Pancreas (tissue), 10 donors: ENCODE measurements at regions not wholly inside any gene's neighbourhood (a gene's known extent, or its start where the extent isn't known, plus 50 kb on each side); places are given as distances from the start of the nearest gene placed in this dataset.

Source experiments
- ATAC-seq, 4 donors: fragments of 200-7000 bp; cut with Tn5 transposase; one replicate each; pipeline versions ENCODE4 v1.8.0 to v1.9.1; 2020; ENCODE audit warnings: mild to moderate bottlenecking in 4 of 4, moderate library complexity in 4 of 4
- DNase-seq, 6 donors: peaks; one replicate each; pipeline ENCODE4 v3.0.0-alpha.2; 2020
- FAIRE-seq: peaks from 2 replicates; lab custom pipeline; 2012; peaks lifted over from hg19 to GRCh38; lab: Jason Lieb, UNC
- H3K27ac ChIP-seq, 4 donors: fragments of 200-600 bp; sonication (generic); 1 replicate in 3 of 4; 2 replicates in 1 of 4; pipeline versions ENCODE4 v1.5.0 to v1.8.0; 2020
- H3K27me3 ChIP-seq, 4 donors: fragments of 200-600 bp; one replicate each; pipeline ENCODE4 v1.8.0; 2021
- H3K36me3 ChIP-seq, 3 donors: fragments of 200-600 bp; sonication (generic) in 1 of 3; one replicate each; pipeline versions ENCODE4 v1.5.0 to v1.8.0; 2020 to 2021
- H3K4me1 ChIP-seq, 3 donors: fragments of 200-600 bp; one replicate each; pipeline ENCODE4 v1.8.0; 2021
- H3K4me3 ChIP-seq, 4 donors: fragments of 200-600 bp; sonication (generic) in 2 of 4; one replicate each; pipeline versions ENCODE4 v1.5.0 to v1.8.0; 2020 to 2021
- H3K9me3 ChIP-seq, 4 donors: fragments of 200-600 bp; one replicate each; pipeline ENCODE4 v1.8.0; 2021
- WGBS, 2 donors: extraction: QIAGEN DNeasy Blood & Tissue Kit; methylation state at CpG; one replicate each; pipeline ENCODE4 v1.1.7; 2013; 5-methylcytosine and 5-hydroxymethylcytosine counted together
- intact Hi-C, 3 donors: fragments of 100-400 bp; cut with DNase I; formaldehyde crosslinking; loops; one replicate each; pipeline versions ENCODE4 v1.11.1 to v1.14.2; 2022
- TF ChIP-seq, protein P1 (sequence below), 4 donors: fragments of 200-600 bp; sonication (generic) in 3 of 4; IDR thresholded peaks; one replicate each; pipeline versions ENCODE4 v1.5.0 to v1.8.0; 2021; ENCODE audit warnings: antibody characterized with exemption in 4 of 4
- donor health status: healthy with polysubstance abuse.
- donor health status: DM: no; HTN: no; CAD: no; lungs with moderate emphysema.
- donor health status: DM: no; HTN: no; CAD: no.
- donor health status: control.
- donor health status: control.
- donor health status: Bipolar disorder and iron deficiency.
- donor health status: DM: yes; HTN: yes; CAD: no.
- donor health status: DM: no; HTN: no; CAD: no.
- donor health status: DM: no; HTN: no; CAD: no.
- donor health status: DM: yes; HTN: yes; CAD: no.

DNA sequence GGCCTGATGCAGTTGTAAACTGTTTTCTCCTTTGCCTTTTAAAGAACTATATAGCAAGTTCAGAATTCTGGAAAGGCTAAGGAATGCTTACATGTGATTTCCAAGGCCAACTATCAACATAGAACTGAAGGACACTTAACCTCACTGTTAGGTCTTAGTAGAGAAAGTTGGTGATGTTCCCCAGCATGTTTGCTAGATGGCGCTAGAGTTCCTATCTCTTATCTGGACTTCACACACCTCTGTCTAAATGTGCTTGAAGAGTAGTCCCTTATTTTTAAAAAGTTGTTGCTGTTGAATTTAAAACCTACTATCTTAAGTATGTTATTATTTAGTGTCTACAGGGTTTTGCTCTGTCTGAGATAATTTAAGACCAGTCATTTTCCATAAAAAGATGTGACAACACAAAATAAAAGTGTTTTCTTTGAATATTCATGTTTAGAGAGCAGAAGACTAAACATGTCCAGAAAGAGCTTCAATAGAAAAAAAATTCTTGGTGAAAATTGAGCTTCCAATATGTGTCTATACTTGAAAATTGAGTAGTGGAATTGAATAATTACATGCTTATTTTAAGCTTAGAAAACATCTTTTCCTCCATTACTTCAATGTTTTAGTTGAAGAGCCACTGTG, 237.3 kb downstream of the S1PR1 start:
- intact Hi-C loops = no loop called here
- WGBS, 2 donors = 0% methylated on average over 1 of the region's 1 CpG
- Histone ChIP-seq H3K36me3 (no peaks in the 10 kb centered on the region), H3K27me3 (no peaks in the 10 kb centered on the region), H3K9me3 (no peaks in the 10 kb centered on the region), H3K4me3 (no peak overlapping the region), H3K27ac (no peak overlapping the region), H3K4me1 (no peaks in the 10 kb centered on the region)
- no peak for FAIRE-seq
- TF ChIP-seq, protein P1, sequence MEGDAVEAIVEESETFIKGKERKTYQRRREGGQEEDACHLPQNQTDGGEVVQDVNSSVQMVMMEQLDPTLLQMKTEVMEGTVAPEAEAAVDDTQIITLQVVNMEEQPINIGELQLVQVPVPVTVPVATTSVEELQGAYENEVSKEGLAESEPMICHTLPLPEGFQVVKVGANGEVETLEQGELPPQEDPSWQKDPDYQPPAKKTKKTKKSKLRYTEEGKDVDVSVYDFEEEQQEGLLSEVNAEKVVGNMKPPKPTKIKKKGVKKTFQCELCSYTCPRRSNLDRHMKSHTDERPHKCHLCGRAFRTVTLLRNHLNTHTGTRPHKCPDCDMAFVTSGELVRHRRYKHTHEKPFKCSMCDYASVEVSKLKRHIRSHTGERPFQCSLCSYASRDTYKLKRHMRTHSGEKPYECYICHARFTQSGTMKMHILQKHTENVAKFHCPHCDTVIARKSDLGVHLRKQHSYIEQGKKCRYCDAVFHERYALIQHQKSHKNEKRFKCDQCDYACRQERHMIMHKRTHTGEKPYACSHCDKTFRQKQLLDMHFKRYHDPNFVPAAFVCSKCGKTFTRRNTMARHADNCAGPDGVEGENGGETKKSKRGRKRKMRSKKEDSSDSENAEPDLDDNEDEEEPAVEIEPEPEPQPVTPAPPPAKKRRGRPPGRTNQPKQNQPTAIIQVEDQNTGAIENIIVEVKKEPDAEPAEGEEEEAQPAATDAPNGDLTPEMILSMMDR (IDR thresholded peaks at IDR 0.05) = no peak
- no peak for ATAC-seq
- DNase-seq = no peak

- WGBS, 2 donors = 38 to 57% methylated on average over 1 of the region's 1 CpG
- ATAC-seq (no peak), DNase-seq (no peak), FAIRE-seq (no peak)
- H3K27me3 ChIP-seq = no peaks in the 10 kb centered on the region
- no peak overlapping the region for H3K4me3 ChIP-seq
- intact Hi-C loops = no loop called here
- no peak overlapping the region for H3K27ac ChIP-seq
- no peaks in the 10 kb centered on the region for H3K36me3 ChIP-seq
- TF ChIP-seq, protein P1 (IDR thresholded peaks at IDR 0.05) = no peak
- H3K9me3 ChIP-seq = no peaks in the 10 kb centered on the region
- no peaks in the 10 kb centered on the region for H3K4me1 ChIP-seq
These were observed 239.7 kb downstream of the S1PR1 start for GRCh38 chr1:101476541-101476940.

DNA sequence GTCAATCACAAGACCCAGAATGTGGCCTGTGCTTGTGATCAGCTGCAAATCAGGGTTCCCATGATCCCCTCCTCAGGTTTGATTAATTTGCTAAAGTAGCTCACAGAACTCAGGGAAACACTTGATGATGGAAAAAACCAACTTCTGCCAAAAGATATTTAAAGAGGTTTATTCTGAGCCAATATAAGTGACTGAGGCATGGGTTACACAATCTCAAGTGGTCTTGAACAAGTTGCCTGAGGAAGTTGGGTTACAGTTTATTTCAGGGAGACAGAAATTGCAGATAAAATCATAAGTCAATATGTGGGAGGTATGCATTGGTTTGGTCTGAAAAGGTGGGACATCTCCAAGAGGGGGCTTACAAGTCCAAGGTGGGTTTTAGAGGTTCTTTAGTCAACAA, 243.1 kb downstream of the S1PR1 start:
- DNase-seq (no peak), ATAC-seq (no peak), FAIRE-seq (no peak)
- Histone ChIP-seq H3K9me3 (no peaks in the 10 kb centered on the region), H3K27ac (no peak overlapping the region), H3K36me3 (no peaks in the 10 kb centered on the region), H3K4me3 (no peak overlapping the region), H3K4me1 (no peaks in the 10 kb centered on the region), H3K27me3 (no peaks in the 10 kb centered on the region)
- TF ChIP-seq, protein P1 (IDR thresholded peaks at IDR 0.05) = no peak
- intact Hi-C loops = no loop called here

DNA sequence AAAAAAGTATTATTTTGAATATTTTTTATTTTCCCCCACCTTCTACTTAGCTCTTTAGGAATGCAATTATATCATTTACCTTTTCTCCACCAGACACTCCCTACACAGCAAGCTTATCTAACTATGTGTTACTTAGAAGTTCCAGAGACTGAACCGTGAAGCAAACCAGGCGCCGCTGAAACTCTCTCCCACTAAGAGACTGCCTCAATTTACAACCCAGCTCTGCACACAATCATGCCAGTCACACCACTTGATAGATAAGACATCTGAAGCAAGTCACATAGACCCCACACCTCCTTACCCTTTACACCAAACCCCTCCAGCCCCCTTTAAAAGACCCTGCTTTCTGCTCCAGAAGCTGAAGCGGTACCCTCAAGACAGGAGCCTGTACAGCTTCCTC, 245.5 kb downstream of the S1PR1 start:
- no peaks in the 10 kb centered on the region for H3K9me3 ChIP-seq
- no peak for DNase-seq
- no peak for FAIRE-seq
- no peak overlapping the region for H3K4me3 ChIP-seq
- no peak overlapping the region for H3K27ac ChIP-seq
- H3K36me3 ChIP-seq = no peaks in the 10 kb centered on the region
- intact Hi-C loops = no loop called here
- H3K4me1 ChIP-seq = no peaks in the 10 kb centered on the region
- TF ChIP-seq, protein P1 (IDR thresholded peaks at IDR 0.05) = no peak
- WGBS, 2 donors = 69 to 77% methylated on average over 4 of the region's 4 CpGs
- no peaks in the 10 kb centered on the region for H3K27me3 ChIP-seq
- no peak for ATAC-seq

DNA sequence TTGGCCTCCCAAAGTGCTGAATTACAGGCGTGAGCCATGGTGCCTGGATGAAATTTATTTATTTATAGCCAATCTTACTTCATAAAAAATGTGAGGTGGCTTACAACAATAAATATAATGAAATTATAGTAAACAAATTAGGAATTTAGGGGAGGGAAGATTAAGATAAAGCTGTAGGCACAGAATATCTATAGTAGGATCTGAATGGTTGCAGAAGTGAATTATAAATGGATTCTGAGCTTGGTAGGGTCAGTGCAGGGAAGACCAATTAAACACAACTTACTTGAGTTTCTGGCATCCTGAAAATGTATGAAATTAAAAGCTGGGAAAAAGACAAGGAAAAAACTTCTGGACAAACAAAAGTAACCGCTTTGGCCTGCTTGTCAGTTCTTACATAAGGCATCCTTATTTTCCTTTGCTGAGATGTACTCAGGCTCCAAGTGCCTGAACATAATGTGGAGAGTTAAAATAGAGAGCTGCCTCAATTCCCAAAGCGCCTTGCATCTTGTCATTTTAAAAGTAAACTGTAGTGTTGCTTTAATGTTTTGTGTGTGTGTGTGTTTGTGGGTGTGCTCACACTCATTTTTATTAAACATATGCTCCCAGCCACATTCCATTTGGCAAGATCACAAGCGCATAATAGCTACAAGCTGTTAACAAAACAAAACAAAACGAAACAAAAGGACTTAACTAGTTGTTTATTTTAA, 247.3 kb downstream of the S1PR1 start:
- H3K9me3 ChIP-seq = no peaks in the 10 kb centered on the region
- DNase-seq (no peak), FAIRE-seq (no peak), ATAC-seq (no peak)
- 39 to 40% methylated on average over 5 of the region's 5 CpGs for WGBS, 2 donors
- H3K27me3 ChIP-seq = no peaks in the 10 kb centered on the region
- no peaks in the 10 kb centered on the region for H3K36me3 ChIP-seq
- no peak overlapping the region for H3K4me3 ChIP-seq
- TF ChIP-seq, protein P1 (IDR thresholded peaks at IDR 0.05) = no peak
- no peak overlapping the region for H3K27ac ChIP-seq
- H3K4me1 ChIP-seq = no peaks in the 10 kb centered on the region
- intact Hi-C loops = no loop called here
